Activated gamma-delta T cell (primary cell): ENCODE measurements at regions not wholly inside any gene's neighbourhood (a gene's known extent, or its start where the extent isn't known, plus 50 kb on each side); places are given as distances from the start of the nearest gene placed in this dataset.

Experiments
- DNase-seq: peaks from one replicate; lab custom pipeline; 2025; lab: John Stamatoyannopoulos, UW

- DNase-seq, result no peak
Measured at GRCh38 chr11:134799386-134799785, 387.3 kb upstream of the B3GAT1 start.

- no peak for DNase-seq
Measured at GRCh38 chr11:134797411-134798089, 385.5 kb upstream of the B3GAT1 start.

- DNase-seq, result no peak
Measured at GRCh38 chr11:134795017-134795416, 383.0 kb upstream of the B3GAT1 start.

GRCh38 chr11:134794192-134794591, 382.1 kb upstream of the B3GAT1 start:
- DNase-seq, result no peak

- no peak for DNase-seq
Measured at GRCh38 chr11:134792677-134793076, 380.6 kb upstream of the B3GAT1 start.

GRCh38 chr11:134792044-134792443, 380.0 kb upstream of the B3GAT1 start:
- no peak for DNase-seq

- DNase-seq, result no peak
Measured at GRCh38 chr11:134791102-134791501, 379.1 kb upstream of the B3GAT1 start.

GRCh38 chr11:134789104-134789503, 377.1 kb upstream of the B3GAT1 start:
- no peak for DNase-seq

GRCh38 chr11:134786636-134787035, 374.6 kb upstream of the B3GAT1 start:
- no peak for DNase-seq

GRCh38 chr11:134785660-134786284, 373.7 kb upstream of the B3GAT1 start:
- DNase-seq, result no peak

GRCh38 chr11:134785059-134785458, 373.0 kb upstream of the B3GAT1 start:
- no peak for DNase-seq

- no peak for DNase-seq
Measured at GRCh38 chr11:134784568-134784967, 372.5 kb upstream of the B3GAT1 start.

- DNase-seq, result no peak
Measured at GRCh38 chr11:134784046-134784445, 372.0 kb upstream of the B3GAT1 start.

GRCh38 chr11:134783234-134783633, 371.2 kb upstream of the B3GAT1 start:
- DNase-seq, result no peak

GRCh38 chr11:134781380-134781866, 369.4 kb upstream of the B3GAT1 start:
- no peak for DNase-seq

GRCh38 chr11:134780486-134781147, 368.6 kb upstream of the B3GAT1 start:
- no peak for DNase-seq

GRCh38 chr11:134779179-134779578, 367.1 kb upstream of the B3GAT1 start:
- no peak for DNase-seq

- no peak for DNase-seq
Measured at GRCh38 chr11:134768463-134768862, 356.4 kb upstream of the B3GAT1 start.

- no peak for DNase-seq
Measured at GRCh38 chr11:134765565-134765964, 353.5 kb upstream of the B3GAT1 start.

GRCh38 chr11:134764966-134765365, 352.9 kb upstream of the B3GAT1 start:
- DNase-seq, result no peak

GRCh38 chr11:134764367-134764766, 352.3 kb upstream of the B3GAT1 start:
- no peak for DNase-seq

GRCh38 chr11:134763030-134763388, 351.0 kb upstream of the B3GAT1 start:
- no peak for DNase-seq
